ENCODE measurements at regions not wholly inside any gene's neighbourhood (a gene's known extent, or its start where the extent isn't known, plus 50 kb on each side); places are given as distances from the start of the nearest gene placed in this dataset.

DNA sequence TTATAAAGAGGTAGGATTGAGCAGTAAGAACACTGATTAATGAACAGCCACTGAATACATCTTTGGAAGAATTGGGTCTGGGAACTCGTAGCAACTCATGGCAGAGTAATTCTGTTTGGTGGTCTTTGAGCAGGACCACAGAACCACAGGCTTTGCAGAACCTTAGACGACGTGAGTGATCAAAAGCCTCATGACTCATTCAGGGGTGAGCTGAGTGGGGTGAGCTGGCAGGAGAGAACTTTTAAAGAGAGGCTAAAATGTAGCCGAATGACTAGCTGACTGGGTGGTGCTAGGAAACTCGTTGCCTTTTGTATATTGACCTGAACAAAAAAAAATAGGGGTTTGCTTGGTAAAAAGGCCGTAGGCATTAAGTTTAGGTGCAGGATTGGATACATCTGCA, 313.8 kb downstream of the TGFB2 start (continued):
- TF ChIP-seq, protein P1, sequence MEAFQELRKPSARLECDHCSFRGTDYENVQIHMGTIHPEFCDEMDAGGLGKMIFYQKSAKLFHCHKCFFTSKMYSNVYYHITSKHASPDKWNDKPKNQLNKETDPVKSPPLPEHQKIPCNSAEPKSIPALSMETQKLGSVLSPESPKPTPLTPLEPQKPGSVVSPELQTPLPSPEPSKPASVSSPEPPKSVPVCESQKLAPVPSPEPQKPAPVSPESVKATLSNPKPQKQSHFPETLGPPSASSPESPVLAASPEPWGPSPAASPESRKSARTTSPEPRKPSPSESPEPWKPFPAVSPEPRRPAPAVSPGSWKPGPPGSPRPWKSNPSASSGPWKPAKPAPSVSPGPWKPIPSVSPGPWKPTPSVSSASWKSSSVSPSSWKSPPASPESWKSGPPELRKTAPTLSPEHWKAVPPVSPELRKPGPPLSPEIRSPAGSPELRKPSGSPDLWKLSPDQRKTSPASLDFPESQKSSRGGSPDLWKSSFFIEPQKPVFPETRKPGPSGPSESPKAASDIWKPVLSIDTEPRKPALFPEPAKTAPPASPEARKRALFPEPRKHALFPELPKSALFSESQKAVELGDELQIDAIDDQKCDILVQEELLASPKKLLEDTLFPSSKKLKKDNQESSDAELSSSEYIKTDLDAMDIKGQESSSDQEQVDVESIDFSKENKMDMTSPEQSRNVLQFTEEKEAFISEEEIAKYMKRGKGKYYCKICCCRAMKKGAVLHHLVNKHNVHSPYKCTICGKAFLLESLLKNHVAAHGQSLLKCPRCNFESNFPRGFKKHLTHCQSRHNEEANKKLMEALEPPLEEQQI (IDR thresholded peaks at IDR 0.05), result no peak
- TF ChIP-seq NELFE (IDR thresholded peaks at IDR 0.05; ENCODE audit: insufficient read depth, insufficient read length) (no peak), ZNF282 (CRISPR knock-in tag; IDR thresholded peaks at IDR 0.05) (no peak)

DNA sequence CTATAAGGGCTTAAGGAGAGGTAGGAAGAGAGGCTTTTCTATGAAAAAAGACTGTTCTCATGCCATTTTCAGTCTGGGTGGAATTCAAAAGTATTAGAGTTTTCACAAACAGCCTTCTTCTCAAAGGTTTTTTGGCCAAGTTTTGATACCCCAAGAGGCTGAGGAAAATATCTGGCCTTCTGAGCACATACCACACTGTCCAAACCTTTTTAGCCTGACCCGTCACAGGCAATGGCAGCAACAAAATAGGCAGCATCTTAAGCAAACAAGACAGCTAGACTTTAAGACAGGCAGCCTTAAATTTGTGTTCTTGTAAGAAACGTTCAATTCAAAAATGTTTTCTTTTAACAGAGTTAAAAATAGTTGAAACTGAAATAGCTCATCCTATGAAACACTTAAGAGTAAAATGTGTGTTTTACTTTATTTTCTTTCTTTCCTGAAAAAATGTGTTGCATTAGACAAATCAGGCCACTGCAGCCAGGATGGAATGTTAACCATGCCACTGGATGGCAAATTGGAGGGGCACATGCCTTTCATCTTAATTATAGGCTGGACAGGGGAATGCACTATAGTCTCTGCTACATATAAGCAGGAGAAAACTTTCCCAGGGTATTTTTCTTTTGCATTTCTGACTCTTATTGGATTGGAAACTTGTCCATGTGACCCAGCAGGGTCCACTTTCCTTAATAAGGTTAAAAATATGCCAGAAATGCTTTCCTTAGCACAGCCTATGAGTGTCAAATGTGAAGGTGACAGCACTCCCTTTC, 315.0 kb downstream of the TGFB2 start:
- FAIRE-seq (no peak), DNase-seq (ENCODE audit: extremely low read depth in 1 of 4, low spot score in 3 of 4) (no peak), ATAC-seq (no peak)
- WGBS (ENCODE audit: insufficient coverage, low coverage, missing lambda C conversion rate), result 0% methylated on average over 2 of the region's 2 CpGs
- POLR2A ChIA-PET, result no interaction called here
- no peaks in the 10 kb centered on the region for H3K36me3 ChIP-seq (ENCODE audit: control insufficient read depth, insufficient read depth, low read length)
- H3K9ac ChIP-seq (ENCODE audit: insufficient read depth in 1 of 2, low read depth in 2 of 2, low read length in 2 of 2), result no peak overlapping the region
- no peak overlapping the region for H3K4me2 ChIP-seq (ENCODE audit: insufficient read depth, low read length)
- intact Hi-C loops (cut with micrococcal nuclease), result no loop called here
- H3K9me3 ChIP-seq (replicated peaks; ENCODE audit: control insufficient read depth, insufficient read depth, low read depth, low read length), result no peaks in the 10 kb centered on the region
- no peak overlapping the region for H3K4me3 ChIP-seq
- no peak overlapping the region for H3K27ac ChIP-seq (ENCODE audit: extremely low read depth, low read depth, low read length)
- no peaks in the 10 kb centered on the region for H3K27me3 ChIP-seq (ENCODE audit: control insufficient read depth in 2 of 2, insufficient read depth in 2 of 2, low read length in 2 of 2)
- CTCF ChIA-PET (ENCODE audit: low intra/inter-chr PET ratio), result no interaction called here
- in situ Hi-C loops (cut with MboI), result no loop called here
- H4K20me1 ChIP-seq (replicated peaks; ENCODE audit: control insufficient read depth, insufficient read depth, low read length), result no peaks in the 10 kb centered on the region
- H3K79me2 ChIP-seq (ENCODE audit: control insufficient read depth, insufficient read depth, low read length), result no peaks in the 10 kb centered on the region
- no peaks in the 10 kb centered on the region for H3K4me1 ChIP-seq (replicated peaks in 1 of 2; ENCODE audit: control insufficient read depth in 2 of 2, insufficient read depth in 2 of 2, low read length in 2 of 2)
- H2AFZ ChIP-seq (ENCODE audit: low read depth, low read length), result no peak overlapping the region
- H3K9me1 ChIP-seq (ENCODE audit: control insufficient read depth, insufficient read depth, low read length), result no peaks in the 10 kb centered on the region
- TF ChIP-seq, protein P2, sequence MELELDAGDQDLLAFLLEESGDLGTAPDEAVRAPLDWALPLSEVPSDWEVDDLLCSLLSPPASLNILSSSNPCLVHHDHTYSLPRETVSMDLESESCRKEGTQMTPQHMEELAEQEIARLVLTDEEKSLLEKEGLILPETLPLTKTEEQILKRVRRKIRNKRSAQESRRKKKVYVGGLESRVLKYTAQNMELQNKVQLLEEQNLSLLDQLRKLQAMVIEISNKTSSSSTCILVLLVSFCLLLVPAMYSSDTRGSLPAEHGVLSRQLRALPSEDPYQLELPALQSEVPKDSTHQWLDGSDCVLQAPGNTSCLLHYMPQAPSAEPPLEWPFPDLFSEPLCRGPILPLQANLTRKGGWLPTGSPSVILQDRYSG (tag; conservative IDR thresholded peaks at IDR 0.05; ENCODE audit: low read depth), result no peak
- TF ChIP-seq, protein P3, sequence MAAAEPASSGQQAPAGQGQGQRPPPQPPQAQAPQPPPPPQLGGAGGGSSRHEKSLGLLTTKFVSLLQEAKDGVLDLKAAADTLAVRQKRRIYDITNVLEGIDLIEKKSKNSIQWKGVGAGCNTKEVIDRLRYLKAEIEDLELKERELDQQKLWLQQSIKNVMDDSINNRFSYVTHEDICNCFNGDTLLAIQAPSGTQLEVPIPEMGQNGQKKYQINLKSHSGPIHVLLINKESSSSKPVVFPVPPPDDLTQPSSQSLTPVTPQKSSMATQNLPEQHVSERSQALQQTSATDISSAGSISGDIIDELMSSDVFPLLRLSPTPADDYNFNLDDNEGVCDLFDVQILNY (CRISPR knock-in tag; IDR thresholded peaks at IDR 0.05), result no peak
- TF ChIP-seq, protein P4, sequence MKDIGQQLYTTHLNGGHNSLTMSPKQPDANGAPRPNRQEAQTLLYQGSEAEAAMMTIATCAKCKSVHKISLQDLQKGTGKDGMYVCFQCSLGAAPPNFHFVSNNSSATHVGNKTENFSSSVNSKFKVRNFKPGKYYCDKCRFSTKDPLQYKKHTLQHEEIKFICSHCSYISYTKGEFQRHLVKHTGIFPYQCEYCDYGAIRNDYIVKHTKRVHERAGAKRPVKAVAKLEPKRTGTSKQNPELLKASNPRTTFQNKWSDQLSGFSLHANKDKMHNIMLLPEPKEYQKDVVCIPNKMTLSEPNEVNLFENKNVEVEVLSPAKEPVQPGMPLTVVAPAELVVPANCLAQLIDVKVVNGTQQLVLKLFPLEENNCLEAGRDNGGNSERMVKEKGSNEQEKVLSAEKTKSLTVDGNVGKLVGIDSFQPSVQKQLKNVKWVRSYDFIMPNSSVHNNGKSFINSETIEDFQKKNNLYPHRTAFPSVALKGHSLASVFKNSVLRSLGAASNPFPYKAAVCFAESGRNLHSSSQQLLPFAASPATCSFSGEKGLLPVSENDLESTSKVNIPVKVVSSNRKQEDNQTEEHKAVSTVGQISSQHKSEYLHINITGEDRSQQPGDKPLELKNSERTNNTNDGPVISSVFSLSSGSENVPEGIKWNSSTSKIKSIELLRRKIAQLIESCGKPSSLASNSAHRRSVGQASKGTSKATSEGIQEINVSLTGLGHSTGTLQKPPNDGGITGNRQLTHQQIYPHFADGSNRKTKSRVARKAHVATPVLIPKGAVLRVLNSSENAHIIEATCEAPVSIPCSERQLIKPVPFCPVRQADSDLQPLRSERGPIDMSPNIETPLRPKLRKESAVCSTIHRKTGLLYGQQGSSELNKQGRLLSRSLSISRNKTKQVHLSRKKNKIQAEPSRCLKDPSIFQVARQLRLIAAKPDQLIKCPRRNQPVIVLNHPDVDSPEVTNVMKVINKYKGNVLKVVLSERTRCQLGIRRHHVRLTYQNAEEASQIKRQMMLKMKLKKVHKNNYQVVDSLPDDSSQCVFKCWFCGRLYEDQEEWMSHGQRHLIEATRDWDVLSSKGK (CRISPR knock-in tag; IDR thresholded peaks at IDR 0.05), result no peak
- TF ChIP-seq ZKSCAN1 (IDR thresholded peaks at IDR 0.05; ENCODE audit: low read depth, low read length), result no peak
- no peak for TF ChIP-seq PTRF (tag; IDR thresholded peaks at IDR 0.05)
- TF ChIP-seq CHD1 (IDR thresholded peaks at IDR 0.05; ENCODE audit: low read length), result no peak
- TF ChIP-seq ARNT (IDR thresholded peaks at IDR 0.05), result no peak
- no TSS peak for BruUV-seq (replicated peaks)
